ENCODE measurements at regions not wholly inside any gene's neighbourhood (a gene's known extent, or its start where the extent isn't known, plus 50 kb on each side); places are given as distances from the start of the nearest gene placed in this dataset.

- TF ChIP-seq CTCF (IDR thresholded peaks at IDR 0.05; ENCODE audit: low read depth, low read length): no peak
- no peak for TF ChIP-seq EZH2phosphoT487 (IDR thresholded peaks at IDR 0.05; ENCODE audit: low read depth)
These were observed 599.8 kb upstream of the MGMT start for GRCh38 chr10:128867210-128867609.

All from OCI-LY3 (cell line).